Panc1 (cell line): ENCODE measurements at regions not wholly inside any gene's neighbourhood (a gene's known extent, or its start where the extent isn't known, plus 50 kb on each side); places are given as distances from the start of the nearest gene placed in this dataset.

Experiments
- ATAC-seq: fragments of 200-7000 bp; cut with Tn5 transposase; 2 replicates; pipeline ENCODE4 v1.9.1; 2020; ENCODE audit warnings: mild to moderate bottlenecking, moderate library complexity
- BruUV-seq: library from RNA; stranded (reverse); fragments of 400-500 nt; replicated peaks from 2 replicates; lab custom pipeline; 2021; lab: Mats Ljungman, UMichigan
- CTCF ChIA-PET: fragments of 300-600 bp; sonication (Branson Sonifier 250); formaldehyde crosslinking; loops from one replicate; lab custom pipeline; 2022; ENCODE audit warnings: antibody characterized with exemption; lab: Charles Lee
- POLR2A ChIA-PET: fragments of 300-600 bp; sonication (Branson Sonifier 250); formaldehyde crosslinking; loops from one replicate; lab custom pipeline; 2022; ENCODE audit warnings: antibody characterized with exemption; lab: Charles Lee
- DNase-seq: peaks from one replicate; pipeline ENCODE4 v3.0.0-alpha.2; 2010; ENCODE audit warnings: low read depth, low spot score
- H3K27ac ChIP-seq: 2 replicates; pipeline ENCODE4 v1.5.1; 2011; ENCODE audit warnings: mild to moderate bottlenecking, low read length, inconsistent platforms
- H3K27me3 ChIP-seq: fragments of 200-500 bp; sonication (Bioruptor generic); 2 replicates; pipeline ENCODE4 v1.6.0; 2014; ENCODE audit warnings: low read length, inconsistent platforms; ENCODE audit not compliant: control insufficient read depth, insufficient read depth
- H3K36me3 ChIP-seq: fragments of 200-500 bp; sonication (Bioruptor generic); 2 replicates; pipeline ENCODE4 v1.5.1; 2014; ENCODE audit warnings: inconsistent platforms, mild to moderate bottlenecking, low read length, moderate library complexity; ENCODE audit not compliant: control insufficient read depth, insufficient read depth
- H3K4me1 ChIP-seq: 2 replicates; pipeline ENCODE4 v1.5.1; 2011; ENCODE audit warnings: inconsistent platforms, mild to moderate bottlenecking, low read length, moderate library complexity; ENCODE audit not compliant: control insufficient read depth, insufficient read depth
- H3K4me3 ChIP-seq, 2 experiments: 2 replicates each; pipeline ENCODE4 v1.5.1; 2011 to 2012; ENCODE audit warnings: low read depth in 2 of 2, low read length in 2 of 2, mild to moderate bottlenecking in 2 of 2, inconsistent platforms in 1 of 2, moderate library complexity in 1 of 2
- H3K9me3 ChIP-seq: fragments of 200-500 bp; sonication (Bioruptor generic); 2 replicates; pipeline ENCODE4 v1.5.1; 2014; ENCODE audit warnings: low read depth, mild to moderate bottlenecking, inconsistent platforms, low read length, moderate library complexity; ENCODE audit not compliant: control insufficient read depth, insufficient read depth
- CTCF ChIP-seq: fragments of 450-650 bp; IDR thresholded peaks from 2 replicates; pipeline ENCODE4 v1.5.1; 2017; ENCODE audit warnings: mild to moderate bottlenecking
- POLR2AphosphoS5 ChIP-seq: IDR thresholded peaks from 2 replicates; pipeline ENCODE4 v1.6.1; 2012; ENCODE audit warnings: mild to moderate bottlenecking, low read depth, low read length, moderate library complexity
- REST ChIP-seq, 2 experiments: IDR thresholded peaks; 2 replicates each; pipeline ENCODE4 v1.6.1; 2011 to 2012; ENCODE audit warnings: low read depth in 2 of 2, control low read depth in 1 of 2, low read length in 1 of 2, mild to moderate bottlenecking in 1 of 2, moderate library complexity in 1 of 2; ENCODE audit not compliant: insufficient read depth in 1 of 2
- SIN3A ChIP-seq: IDR thresholded peaks from 2 replicates; pipeline ENCODE4 v1.6.1; 2012; ENCODE audit warnings: low read depth, mild to moderate bottlenecking, low read length, moderate library complexity, borderline replicate concordance; ENCODE audit not compliant: insufficient read depth
- TCF7L2 ChIP-seq: IDR thresholded peaks from 2 replicates; pipeline ENCODE4 v1.6.1; 2011; ENCODE audit warnings: mild to moderate bottlenecking, low read depth, low read length, inconsistent platforms
- in situ Hi-C: cut with HindIII; loops from 2 replicates; pipeline ENCODE4 v1.10.0; 2016; ENCODE audit warnings: low sequenced_read_pairs, low pct_unique_long_range_greater_than_20kb
- intact Hi-C: fragments of 100-400 bp; cut with micrococcal nuclease; formaldehyde crosslinking; loops from one replicate; pipeline ENCODE4 v1.10.0; 2022; ENCODE audit not compliant: unreplicated experiment

GRCh38 chr5:167895899-167896659 is 395.4 kb upstream of the WWC1 start:
- ATAC-seq: no peak
- intact Hi-C loops: no loop called here

GRCh38 chr5:167896814-167897213 is 394.6 kb upstream of the WWC1 start:
- in situ Hi-C loops (no loop called here), intact Hi-C loops (no loop called here)
- POLR2A ChIA-PET: no interaction called here
- H3K4me3 ChIP-seq: no peak overlapping the region
- H3K9me3 ChIP-seq: no peaks in the 10 kb centered on the region
- H3K27me3 ChIP-seq: no peaks in the 10 kb centered on the region
- ATAC-seq: no peak
- H3K27ac ChIP-seq: no peak overlapping the region
- TF ChIP-seq REST (IDR thresholded peaks at IDR 0.05; ENCODE audit: insufficient read depth in 1 of 2, low read depth in 2 of 2, low read length in 1 of 2): no peak
- no peak for TF ChIP-seq TCF7L2
- TF ChIP-seq POLR2AphosphoS5: no peak
- no peak for TF ChIP-seq SIN3A
- TF ChIP-seq CTCF: no peak
- DNase-seq: no peak
- no peaks in the 10 kb centered on the region for H3K36me3 ChIP-seq
- CTCF ChIA-PET: no interaction called here
- no peaks in the 10 kb centered on the region for H3K4me1 ChIP-seq
- BruUV-seq: no TSS peak

More at GRCh38 chr5:167895899-167896659, 395.4 kb upstream of the WWC1 start:
- ChIA-PET POLR2A (no interaction called here), CTCF (no interaction called here)
- no peak for DNase-seq
- Histone ChIP-seq H3K27me3 (no peaks in the 10 kb centered on the region), H3K9me3 (no peaks in the 10 kb centered on the region), H3K27ac (no peak overlapping the region), H3K4me3 (no peak overlapping the region), H3K4me1 (no peaks in the 10 kb centered on the region), H3K36me3 (no peaks in the 10 kb centered on the region)
- TF ChIP-seq SIN3A: no peak
- TF ChIP-seq TCF7L2: no peak
- no peak for TF ChIP-seq POLR2AphosphoS5
- no peak for TF ChIP-seq CTCF
- TF ChIP-seq REST (IDR thresholded peaks at IDR 0.05; ENCODE audit: insufficient read depth in 1 of 2, low read depth in 2 of 2, low read length in 1 of 2): no peak
- BruUV-seq: no TSS peak
- in situ Hi-C loops: no loop called here
